ENCODE measurements at regions not wholly inside any gene's neighbourhood (a gene's known extent, or its start where the extent isn't known, plus 50 kb on each side); places are given as distances from the start of the nearest gene placed in this dataset.

- CTCF ChIA-PET, result interaction anchor here (0.6 to 0.7 kb wide), 2 partner anchors 134 to 192 kb away, joined by 4 read pairs; no protein-coding TSS in a partner anchor
- no peaks in the 10 kb centered on the region for H3K36me3 ChIP-seq (ENCODE audit: low read depth)
- no peak overlapping the region for H3K4me2 ChIP-seq
- H3F3A ChIP-seq (ENCODE audit: insufficient read depth, low read depth), result no peaks in the 10 kb centered on the region
- H3K27me3 ChIP-seq (ENCODE audit: insufficient read depth, low read depth), result no peaks in the 10 kb centered on the region
- no peaks in the 10 kb centered on the region for H3K9me3 ChIP-seq (ENCODE audit: insufficient read depth, low read depth)
- H4K20me1 ChIP-seq (ENCODE audit: insufficient read depth), result no peaks in the 10 kb centered on the region
- no peak for DNase-seq
- POLR2A ChIA-PET (ENCODE audit: unreplicated experiment), result no interaction called here
- H3K79me2 ChIP-seq (ENCODE audit: low read depth), result no peaks in the 10 kb centered on the region
- no peak overlapping the region for H3K4me3 ChIP-seq
- H3K4me1 ChIP-seq (replicated peaks; ENCODE audit: insufficient read depth), result 0 out of 2 replicates have a peak, but pooled peaks cover 3% of the 10 kb centered on the region
- no peaks in the 10 kb centered on the region for H3K9me2 ChIP-seq (ENCODE audit: insufficient read depth)
- no peak for TF ChIP-seq EZH2 (IDR thresholded peaks at IDR 0.05; ENCODE audit: low read depth)
- TF ChIP-seq CTCF (conservative IDR thresholded peaks at IDR 0.05), result no peak
- H2AFZ ChIP-seq, result no peak overlapping the region
- no TSS peak for BruUV-seq (replicated peaks)
- intact Hi-C loops (cut with micrococcal nuclease; ENCODE audit: unreplicated experiment), result no loop called here
- H3K27ac ChIP-seq, result no peak overlapping the region
Measured at GRCh38 chr21:17732306-17732705, 86.8 kb downstream of the C21orf91 start.

DNA sequence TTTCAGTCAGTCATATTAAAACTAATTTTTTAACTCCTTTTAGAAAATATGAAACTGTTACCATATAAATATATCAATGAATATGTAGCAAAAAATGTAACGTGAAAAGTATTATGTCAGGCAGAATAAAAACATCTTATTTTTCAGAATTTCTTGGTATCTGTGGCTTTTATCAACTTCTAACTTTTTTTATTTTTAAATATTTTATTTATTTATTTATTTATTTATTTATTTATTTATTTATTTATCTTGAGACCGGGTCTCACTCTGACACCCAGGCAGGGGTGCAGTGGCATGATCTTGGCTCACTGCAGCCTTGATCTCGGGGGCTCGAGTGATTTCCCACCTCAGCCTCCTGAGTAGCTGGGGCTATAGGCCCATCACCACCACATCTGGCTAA is 87.6 kb downstream of the C21orf91 start:
- Histone ChIP-seq H3K9me3 (ENCODE audit: insufficient read depth, low read depth) (no peaks in the 10 kb centered on the region), H2AFZ (no peak overlapping the region), H3K36me3 (ENCODE audit: low read depth) (no peaks in the 10 kb centered on the region), H3K4me2 (no peak overlapping the region), H3K4me1 (replicated peaks; ENCODE audit: insufficient read depth) (0 out of 2 replicates have a peak, but pooled peaks cover 3% of the 10 kb centered on the region), H3K4me3 (no peak overlapping the region), H3K9me2 (ENCODE audit: insufficient read depth) (no peaks in the 10 kb centered on the region), H3K27me3 (ENCODE audit: insufficient read depth, low read depth) (no peaks in the 10 kb centered on the region), H3K79me2 (ENCODE audit: low read depth) (no peaks in the 10 kb centered on the region), H3F3A (ENCODE audit: insufficient read depth, low read depth) (no peaks in the 10 kb centered on the region), H3K27ac (no peak overlapping the region), H4K20me1 (ENCODE audit: insufficient read depth) (no peaks in the 10 kb centered on the region)
- ChIA-PET CTCF (interaction anchor here (0.6 to 0.7 kb wide), 3 partner anchors 135 to 193 kb away, joined by 3 to 4 read pairs (median 4); no protein-coding TSS in a partner anchor), POLR2A (ENCODE audit: unreplicated experiment) (no interaction called here)
- BruUV-seq (replicated peaks), result no TSS peak
- intact Hi-C loops (cut with micrococcal nuclease; ENCODE audit: unreplicated experiment), result no loop called here
- TF ChIP-seq EZH2 (IDR thresholded peaks at IDR 0.05; ENCODE audit: low read depth) (no peak), CTCF (conservative IDR thresholded peaks at IDR 0.05) (no peak)
- DNase-seq, result no peak

DNA sequence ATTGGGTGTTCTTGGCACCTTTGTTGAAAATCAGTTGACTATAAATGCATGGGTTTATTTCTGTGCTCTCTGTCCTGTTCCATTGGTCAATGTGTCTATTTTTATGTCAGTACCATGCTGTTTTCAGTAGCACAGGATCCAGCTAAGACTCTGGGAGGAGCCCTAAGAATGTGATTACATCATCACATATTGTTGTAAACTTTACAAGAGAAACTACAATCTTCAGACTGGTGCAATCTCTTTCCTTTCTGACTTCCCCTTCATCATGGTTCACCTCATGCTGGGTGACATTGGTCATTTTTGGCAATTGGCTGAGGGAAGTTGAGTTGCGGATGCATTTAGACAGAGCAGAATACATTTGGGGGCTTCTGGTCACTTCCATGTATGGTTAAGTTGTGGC is 88.4 kb downstream of the C21orf91 start:
- Histone ChIP-seq H3K4me1 (replicated peaks; ENCODE audit: insufficient read depth) (0 out of 2 replicates have a peak, but pooled peaks cover 3% of the 10 kb centered on the region), H3K79me2 (ENCODE audit: low read depth) (no peaks in the 10 kb centered on the region), H3K4me2 (no peak overlapping the region), H3K9me3 (ENCODE audit: insufficient read depth, low read depth) (no peaks in the 10 kb centered on the region), H4K20me1 (ENCODE audit: insufficient read depth) (no peaks in the 10 kb centered on the region), H3K4me3 (no peak overlapping the region), H2AFZ (no peak overlapping the region), H3F3A (ENCODE audit: insufficient read depth, low read depth) (no peaks in the 10 kb centered on the region), H3K27me3 (ENCODE audit: insufficient read depth, low read depth) (no peaks in the 10 kb centered on the region), H3K27ac (no peak overlapping the region), H3K36me3 (ENCODE audit: low read depth) (no peaks in the 10 kb centered on the region), H3K9me2 (ENCODE audit: insufficient read depth) (no peaks in the 10 kb centered on the region)
- intact Hi-C loops (cut with micrococcal nuclease; ENCODE audit: unreplicated experiment), result no loop called here
- POLR2A ChIA-PET (ENCODE audit: unreplicated experiment), result no interaction called here
- DNase-seq, result no peak
- CTCF ChIA-PET, result interaction anchor here (0.6 kb wide), 1 partner anchor 185 kb away, joined by 3 read pairs; no protein-coding TSS in a partner anchor
- no peak for TF ChIP-seq CTCF (conservative IDR thresholded peaks at IDR 0.05)
- no peak for TF ChIP-seq EZH2 (IDR thresholded peaks at IDR 0.05; ENCODE audit: low read depth)
- no TSS peak for BruUV-seq (replicated peaks)

Data from PC-9 (cell line).